Activated CD8-positive, alpha-beta T cell treated with anti-CD3 and anti-CD28 coated beads for 36 hours (primary cell): ENCODE measurements at regions not wholly inside any gene's neighbourhood (a gene's known extent, or its start where the extent isn't known, plus 50 kb on each side); places are given as distances from the start of the nearest gene placed in this dataset.
"Not testable (repeated sequence)": the region's sequence is repeated elsewhere in the genome, so short reads cannot be mapped to it uniquely, and the experiment has no call there.

Source experiments
- ATAC-seq: fragments of 200-7000 bp; cut with Tn5 transposase; one replicate; pipeline ENCODE4 v1.10.0; 2021; ENCODE audit warnings: mild to moderate bottlenecking, moderate library complexity
- CTCF ChIA-PET: fragments of 350-600 bp; sonication (Branson Sonifier 250); formaldehyde crosslinking; loops from one replicate; lab custom pipeline; 2021; ENCODE audit warnings: antibody characterized with exemption; lab: Charles Lee
- POLR2A ChIA-PET: fragments of 350-600 bp; sonication (Branson Sonifier 250); formaldehyde crosslinking; loops from one replicate; lab custom pipeline; 2021; ENCODE audit warnings: antibody characterized with exemption; lab: Charles Lee
- DNase-seq: peaks from one replicate; pipeline ENCODE4 v3.0.0-alpha.2; 2020
- H3K27ac Mint-ChIP-seq: one replicate; pipeline ENCODE4 v1.8.0; 2021; ENCODE audit warnings: mild to moderate bottlenecking, mixed read lengths
- H3K27me3 Mint-ChIP-seq: one replicate; pipeline ENCODE4 v1.8.0; 2021; ENCODE audit warnings: mixed read lengths
- H3K36me3 Mint-ChIP-seq: one replicate; pipeline ENCODE4 v1.8.0; 2021; ENCODE audit warnings: low read depth, mixed read lengths
- H3K4me1 Mint-ChIP-seq: one replicate; pipeline ENCODE4 v1.8.0; 2021; ENCODE audit warnings: low read depth, mixed read lengths
- H3K4me3 Mint-ChIP-seq: one replicate; pipeline ENCODE4 v1.8.0; 2021; ENCODE audit warnings: mild to moderate bottlenecking, moderate library complexity, mixed read lengths
- H3K9me3 Mint-ChIP-seq: one replicate; pipeline ENCODE4 v1.8.0; 2021; ENCODE audit warnings: mixed read lengths
- CTCF ChIP-seq: fragments of 200-600 bp; IDR thresholded peaks from one replicate; pipeline ENCODE4 v1.8.0; 2022; ENCODE audit warnings: antibody characterized with exemption, mild to moderate bottlenecking
- intact Hi-C: fragments of 100-400 bp; cut with micrococcal nuclease; formaldehyde crosslinking; loops from one replicate; pipeline ENCODE4 v1.10.0; 2022

- no peak for ATAC-seq
- CTCF ChIA-PET, result no interaction called here
- peaks cover 13% of the 10 kb centered on the region for H3K9me3 Mint-ChIP-seq
- POLR2A ChIA-PET, result no interaction called here
- DNase-seq, result no peak
- intact Hi-C loops, result no loop called here
- no peaks in the 10 kb centered on the region for H3K4me1 Mint-ChIP-seq
- H3K36me3 Mint-ChIP-seq, result no peaks in the 10 kb centered on the region
- TF ChIP-seq CTCF, result no peak
- H3K27me3 Mint-ChIP-seq, result no peaks in the 10 kb centered on the region
- no peak overlapping the region for H3K4me3 Mint-ChIP-seq
- no peak overlapping the region for H3K27ac Mint-ChIP-seq
These were observed 445.9 kb downstream of the DSC3 start for GRCh38 chr18:30596635-30597034.

GRCh38 chr18:30595942-30596341 lies 446.6 kb downstream of the DSC3 start:
- CTCF ChIA-PET, result no interaction called here
- Mint-ChIP-seq H3K27me3 (no peaks in the 10 kb centered on the region), H3K4me1 (no peaks in the 10 kb centered on the region), H3K27ac (no peak overlapping the region), H3K9me3 (peaks cover 13% of the 10 kb centered on the region), H3K36me3 (no peaks in the 10 kb centered on the region), H3K4me3 (no peak overlapping the region)
- POLR2A ChIA-PET, result no interaction called here
- no peak for TF ChIP-seq CTCF
- ATAC-seq (no peak), DNase-seq (no peak)
- intact Hi-C loops, result no loop called here

- H3K4me3 Mint-ChIP-seq, POLR2A ChIA-PET, DNase-seq, H3K27me3 Mint-ChIP-seq, CTCF ChIA-PET, H3K36me3 Mint-ChIP-seq, ATAC-seq, H3K27ac Mint-ChIP-seq, H3K4me1 Mint-ChIP-seq, intact Hi-C loops: not testable (repeated sequence)
- H3K9me3 Mint-ChIP-seq, result peaks cover 13% of the 10 kb centered on the region
These were observed 447.6 kb downstream of the DSC3 start for GRCh38 chr18:30594911-30595310.

GRCh38 chr18:30591462-30591861 lies 451.1 kb downstream of the DSC3 start:
- H3K27me3 Mint-ChIP-seq, result no peaks in the 10 kb centered on the region
- CTCF ChIA-PET, result no interaction called here
- H3K4me1 Mint-ChIP-seq, result no peaks in the 10 kb centered on the region
- peaks cover 15% of the 10 kb centered on the region for H3K9me3 Mint-ChIP-seq
- ATAC-seq, result no peak
- POLR2A ChIA-PET, result no interaction called here
- intact Hi-C loops, result no loop called here
- H3K36me3 Mint-ChIP-seq, result no peaks in the 10 kb centered on the region
- DNase-seq, result no peak
- no peak for TF ChIP-seq CTCF
- H3K27ac Mint-ChIP-seq, result no peak overlapping the region
- H3K4me3 Mint-ChIP-seq, result no peak overlapping the region

- DNase-seq (no peak), ATAC-seq (no peak)
- ChIA-PET CTCF (no interaction called here), POLR2A (no interaction called here)
- no peak overlapping the region for H3K4me3 Mint-ChIP-seq
- H3K4me1 Mint-ChIP-seq, result no peaks in the 10 kb centered on the region
- intact Hi-C loops, result no loop called here
- H3K27ac Mint-ChIP-seq, result no peak overlapping the region
- TF ChIP-seq CTCF, result no peak
- peaks cover 7% of the 10 kb centered on the region for H3K9me3 Mint-ChIP-seq
- no peaks in the 10 kb centered on the region for H3K36me3 Mint-ChIP-seq
- no peaks in the 10 kb centered on the region for H3K27me3 Mint-ChIP-seq
These were observed 453.8 kb downstream of the DSC3 start for GRCh38 chr18:30588673-30589164.

GRCh38 chr18:30583768-30584167 lies 458.8 kb downstream of the DSC3 start:
- ChIA-PET POLR2A (no interaction called here), CTCF (no interaction called here)
- Mint-ChIP-seq H3K27ac (no peak overlapping the region), H3K4me3 (no peak overlapping the region), H3K9me3 (peaks cover 11% of the 10 kb centered on the region), H3K27me3 (no peaks in the 10 kb centered on the region), H3K36me3 (no peaks in the 10 kb centered on the region), H3K4me1 (no peaks in the 10 kb centered on the region)
- ATAC-seq (no peak), DNase-seq (no peak)
- intact Hi-C loops, result no loop called here
- TF ChIP-seq CTCF, result no peak
